K562 (cell line): ENCODE measurements at regions not wholly inside any gene's neighbourhood (a gene's known extent, or its start where the extent isn't known, plus 50 kb on each side); places are given as distances from the start of the nearest gene placed in this dataset.

Source experiments
- ATAC-seq: fragments of 200-7000 bp; cut with Tn5 transposase; 3 replicates; pipeline ENCODE4 v1.9.1; 2020; ENCODE audit warnings: moderate library complexity
- BruUV-seq: library from RNA; stranded (reverse); fragments of 400-500 nt; replicated peaks from 2 replicates; lab custom pipeline; 2021; lab: Mats Ljungman, UMichigan
- CTCF ChIA-PET: fragments of 300-600 bp; formaldehyde crosslinking; extraction: SDS; loops from one replicate; lab custom pipeline; 2021; ENCODE audit warnings: low intra/inter-chr PET ratio; lab: Yijun Ruan, JAX
- POLR2A ChIA-PET: fragments of 300-600, 350-650 bp; sonication (Branson Sonifier 250); formaldehyde crosslinking; extraction: SDS; loops from one replicate; lab custom pipeline; 2021; ENCODE audit warnings: antibody characterized with exemption, inconsistent platforms; lab: Yijun Ruan, JAX
- DNase-seq, 4 experiments: peaks; one replicate each; pipeline versions ENCODE4 v3.0.0 to v3.0.0-alpha.2; 2011 to 2018; ENCODE audit warnings: low spot score in 3 of 4, mixed read lengths in 3 of 4; ENCODE audit errors: extremely low read depth in 1 of 4
- FAIRE-seq: peaks from 2 replicates; lab custom pipeline; 2011; peaks lifted over from hg19 to GRCh38; lab: Jason Lieb, UNC
- H2AFZ ChIP-seq: 2 replicates; pipeline ENCODE4 v1.6.0; 2011; ENCODE audit warnings: low read depth, low read length, control low read depth, inconsistent platforms
- H3K27ac ChIP-seq: fragments of 200-600 bp; 3 replicates; pipeline ENCODE4 v1.8.0; 2011; ENCODE audit warnings: low read depth, mild to moderate bottlenecking, control low read depth, inconsistent platforms, low read length, moderate library complexity, mixed read lengths; ENCODE audit errors: extremely low read depth
- H3K27me3 ChIP-seq, 2 experiments: fragments of 300-600 bp in 1 of 2; 2 replicates in 1 of 2; 3 replicates in 1 of 2; pipeline versions ENCODE4 v1.6.0 to v1.8.0; 2011; ENCODE audit warnings: inconsistent platforms in 2 of 2, low read length in 2 of 2, mild to moderate bottlenecking in 1 of 2, mixed read lengths in 1 of 2, moderate library complexity in 1 of 2; ENCODE audit not compliant: control insufficient read depth in 2 of 2, insufficient read depth in 2 of 2
- H3K36me3 ChIP-seq: fragments of 300-600 bp; 3 replicates; pipeline ENCODE4 v1.8.0; 2011; ENCODE audit warnings: mild to moderate bottlenecking, low read length, inconsistent platforms; ENCODE audit not compliant: control insufficient read depth, insufficient read depth
- H3K4me1 ChIP-seq, 2 experiments: fragments of 200-600 bp in 1 of 2; replicated peaks in 1 of 2; 2 replicates in 1 of 2; 3 replicates in 1 of 2; pipeline versions ENCODE4 v1.5.1 to v1.8.0; 2011; ENCODE audit warnings: inconsistent platforms in 2 of 2, low read length in 2 of 2, mild to moderate bottlenecking in 1 of 2, mixed read lengths in 1 of 2, moderate library complexity in 1 of 2; ENCODE audit not compliant: control insufficient read depth in 2 of 2, insufficient read depth in 2 of 2
- H3K4me2 ChIP-seq: 2 replicates; pipeline ENCODE4 v1.6.1; 2011; ENCODE audit warnings: low read length, control low read depth, inconsistent platforms, mixed read lengths; ENCODE audit not compliant: insufficient read depth
- H3K4me3 ChIP-seq: fragments of 200-600 bp; sonication (generic), shearing (Covaris generic); 2 replicates; pipeline ENCODE4 v1.5.1; 2016; ENCODE audit warnings: control low read depth, inconsistent platforms
- H3K79me2 ChIP-seq: fragments of 200-600 bp; 3 replicates; pipeline ENCODE4 v1.8.0; 2011; ENCODE audit warnings: low read length, inconsistent platforms; ENCODE audit not compliant: control insufficient read depth, insufficient read depth
- H3K9ac ChIP-seq, 2 experiments: 2 replicates each; pipeline versions ENCODE4 v1.6.0 to v1.6.1; 2011; ENCODE audit warnings: low read depth in 2 of 2, low read length in 2 of 2, control low read depth in 1 of 2, inconsistent platforms in 1 of 2, mild to moderate bottlenecking in 1 of 2, mixed read lengths in 1 of 2; ENCODE audit not compliant: insufficient read depth in 1 of 2
- H3K9me1 ChIP-seq: one replicate; pipeline ENCODE4 v1.6.0; 2011; ENCODE audit warnings: inconsistent platforms, mild to moderate bottlenecking, low read length, moderate library complexity; ENCODE audit not compliant: control insufficient read depth, insufficient read depth
- H3K9me3 ChIP-seq: replicated peaks from 2 replicates; pipeline ENCODE4 v1.5.1; 2011; ENCODE audit warnings: low read depth, low read length, inconsistent platforms; ENCODE audit not compliant: control insufficient read depth, insufficient read depth
- H4K20me1 ChIP-seq: replicated peaks from 2 replicates; pipeline ENCODE4 v1.6.1; 2011; ENCODE audit warnings: low read length, inconsistent platforms, mixed read lengths; ENCODE audit not compliant: control insufficient read depth, insufficient read depth
- ADNP ChIP-seq: fragments of 200-800 bp; sonication (Bioruptor generic); IDR thresholded peaks from 2 replicates; pipeline ENCODE4 v1.6.1; 2016; ENCODE audit warnings: missing genetic modification characterization, missing compliant biosample characterization
- ARNT ChIP-seq, 2 experiments: fragments of 450-650 bp; IDR thresholded peaks; 2 replicates each; pipeline ENCODE4 v1.6.1; 2016; ENCODE audit warnings: mild to moderate bottlenecking in 1 of 2
- BRD4 ChIP-seq: fragments of 200-600 bp; sonication (generic); IDR thresholded peaks from 2 replicates; pipeline ENCODE4 v1.6.1; 2017; ENCODE audit warnings: inconsistent platforms
- CBX1 ChIP-seq: sonication (generic); IDR thresholded peaks from 2 replicates; pipeline ENCODE4 v1.6.1; 2016; ENCODE audit warnings: antibody characterized with exemption, low read depth, mild to moderate bottlenecking
- FOXJ3 ChIP-seq: sonication (generic); formaldehyde crosslinking; IDR thresholded peaks from 2 replicates; pipeline ENCODE4 v1.4.0; 2020; ENCODE audit warnings: mild to moderate bottlenecking, missing genetic modification reagents
- GATA2 ChIP-seq: sonication (generic); formaldehyde crosslinking; IDR thresholded peaks from 2 replicates; pipeline ENCODE4 v1.4.0; 2020; ENCODE audit warnings: mild to moderate bottlenecking, missing genetic modification reagents
- MYBL2 ChIP-seq, 2 experiments: fragments of 450-650 bp in 1 of 2; sonication (generic) in 1 of 2; formaldehyde crosslinking in 1 of 2; IDR thresholded peaks; 2 replicates each; pipeline versions ENCODE4 v1.6.1 to v1.8.1; 2017 to 2022; ENCODE audit warnings: borderline replicate concordance in 1 of 2, inconsistent platforms in 1 of 2, low read depth in 1 of 2, mild to moderate bottlenecking in 1 of 2, missing genetic modification reagents in 1 of 2, moderate library complexity in 1 of 2
- POLR2H ChIP-seq: IDR thresholded peaks from 2 replicates; pipeline ENCODE4 v1.6.1; 2016; ENCODE audit warnings: missing genetic modification characterization, low read depth, mild to moderate bottlenecking, control low read depth, missing compliant biosample characterization, moderate library complexity
- RFX7 ChIP-seq: fragments of 250-450 bp; sonication (Bioruptor Pico); IDR thresholded peaks from 2 replicates; pipeline ENCODE4 v1.5.1; 2021; ENCODE audit warnings: mild to moderate bottlenecking
- SRSF9 ChIP-seq: fragments of 200-400 bp; formaldehyde crosslinking; IDR thresholded peaks from 2 replicates; pipeline ENCODE4 v1.6.1; 2017; ENCODE audit warnings: low read depth, low read length, borderline replicate concordance
- TAF1 ChIP-seq: IDR thresholded peaks from 2 replicates; pipeline ENCODE4 v1.6.1; 2011; ENCODE audit warnings: mild to moderate bottlenecking, low read length, moderate library complexity; ENCODE audit not compliant: insufficient read depth, control insufficient read depth, severe bottlenecking; ENCODE audit errors: extremely low read depth
- U2AF2 ChIP-seq: fragments of 200-400 bp; formaldehyde crosslinking; optimal IDR thresholded peaks from 2 replicates; pipeline ENCODE3; 2017; ENCODE audit warnings: low read depth, mild to moderate bottlenecking, low read length
- ZNF140 ChIP-seq: fragments of 250-450 bp; sonication (Bioruptor Pico); IDR thresholded peaks from 2 replicates; pipeline ENCODE4 v1.8.0; 2021; ENCODE audit warnings: moderate library complexity, mild to moderate bottlenecking, inconsistent platforms
- ZNF24 ChIP-seq: fragments of 450-650 bp; IDR thresholded peaks from 2 replicates; pipeline ENCODE4 v1.6.1; 2016
- ZNF778 ChIP-seq: fragments of 450-650 bp; formaldehyde crosslinking; IDR thresholded peaks from 2 replicates; pipeline ENCODE4 v1.4.0; 2020; ENCODE audit warnings: mild to moderate bottlenecking, moderate library complexity
- WGBS: fragments of 100-300 bp; shearing (Covaris generic); methylation state at CpG from one replicate; pipeline ENCODE4 v1.1.6; 2016; ENCODE audit warnings: low coverage, mixed read lengths; ENCODE audit not compliant: insufficient coverage; ENCODE audit errors: missing lambda C conversion rate; 5-methylcytosine and 5-hydroxymethylcytosine counted together
- in situ Hi-C: fragments of 300-500 bp; cut with MboI; formaldehyde crosslinking; loops from 4 replicates; pipeline ENCODE4 v1.15.0; 2018; ENCODE audit warnings: inconsistent platforms, mixed read lengths
- intact Hi-C: fragments of 100-400 bp; cut with micrococcal nuclease; formaldehyde crosslinking; loops from 2 replicates; pipeline ENCODE4 v1.14.2; 2022
- TF ChIP-seq, protein P1 (sequence below), 2 experiments: fragments of 450-650 bp in 1 of 2; sonication (generic) in 1 of 2; formaldehyde crosslinking in 1 of 2; IDR thresholded peaks in 1 of 2; conservative IDR thresholded peaks in 1 of 2; 2 replicates each; pipeline versions ENCODE4 v1.6.1 to v1.8.1; 2016 to 2023; ENCODE audit warnings: mild to moderate bottlenecking in 2 of 2, moderate library complexity in 2 of 2, inconsistent platforms in 1 of 2, missing genetic modification reagents in 1 of 2
- TF ChIP-seq, protein P2 (sequence below): fragments of 450-650 bp; formaldehyde crosslinking; IDR thresholded peaks from 2 replicates; pipeline ENCODE4 v1.4.0; 2022; ENCODE audit warnings: mild to moderate bottlenecking, moderate library complexity
- TF ChIP-seq, protein P3 (sequence below): fragments of 250-450 bp; sonication (Bioruptor Pico); IDR thresholded peaks from 2 replicates; pipeline ENCODE4 v1.4.0; 2020; ENCODE audit warnings: mild to moderate bottlenecking, moderate library complexity

DNA sequence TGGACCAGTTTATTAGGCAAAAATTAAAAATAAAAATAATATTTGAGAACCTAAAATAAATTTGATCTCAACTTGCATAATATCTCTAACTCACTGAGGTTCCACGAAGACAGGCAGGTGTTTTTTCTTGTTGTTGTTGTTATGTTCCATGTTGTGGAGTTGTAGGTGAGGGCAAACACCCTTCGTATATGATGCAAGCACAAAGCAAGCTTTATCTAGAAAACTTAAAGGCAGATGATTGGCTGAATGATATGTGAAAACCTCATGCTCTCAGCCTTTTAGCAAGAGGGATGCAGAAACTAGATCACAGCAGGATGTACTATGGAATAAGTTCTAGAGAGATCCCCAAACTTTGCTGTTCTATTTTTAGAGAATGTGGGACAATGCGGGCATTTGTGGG, 502.7 kb downstream of the ETNK1 start (continued):
- TF ChIP-seq, protein P1, sequence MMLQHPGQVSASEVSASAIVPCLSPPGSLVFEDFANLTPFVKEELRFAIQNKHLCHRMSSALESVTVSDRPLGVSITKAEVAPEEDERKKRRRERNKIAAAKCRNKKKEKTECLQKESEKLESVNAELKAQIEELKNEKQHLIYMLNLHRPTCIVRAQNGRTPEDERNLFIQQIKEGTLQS (IDR thresholded peaks at IDR 0.05), result peak; percentile 19; the same call in 1 of the 2 replicates
- TF ChIP-seq, protein P1 (CRISPR knock-in tag; conservative IDR thresholded peaks at IDR 0.05), result no peak
- TF ChIP-seq BRD4, result no peak
- no peak for TF ChIP-seq FOXJ3 (CRISPR knock-in tag)
- peak; percentile 36 for TF ChIP-seq POLR2H (tag)
- TF ChIP-seq U2AF2, result no peak
- TF ChIP-seq, protein P2, sequence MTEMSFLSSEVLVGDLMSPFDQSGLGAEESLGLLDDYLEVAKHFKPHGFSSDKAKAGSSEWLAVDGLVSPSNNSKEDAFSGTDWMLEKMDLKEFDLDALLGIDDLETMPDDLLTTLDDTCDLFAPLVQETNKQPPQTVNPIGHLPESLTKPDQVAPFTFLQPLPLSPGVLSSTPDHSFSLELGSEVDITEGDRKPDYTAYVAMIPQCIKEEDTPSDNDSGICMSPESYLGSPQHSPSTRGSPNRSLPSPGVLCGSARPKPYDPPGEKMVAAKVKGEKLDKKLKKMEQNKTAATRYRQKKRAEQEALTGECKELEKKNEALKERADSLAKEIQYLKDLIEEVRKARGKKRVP (CRISPR knock-in tag), result peak; percentile 67

DNA sequence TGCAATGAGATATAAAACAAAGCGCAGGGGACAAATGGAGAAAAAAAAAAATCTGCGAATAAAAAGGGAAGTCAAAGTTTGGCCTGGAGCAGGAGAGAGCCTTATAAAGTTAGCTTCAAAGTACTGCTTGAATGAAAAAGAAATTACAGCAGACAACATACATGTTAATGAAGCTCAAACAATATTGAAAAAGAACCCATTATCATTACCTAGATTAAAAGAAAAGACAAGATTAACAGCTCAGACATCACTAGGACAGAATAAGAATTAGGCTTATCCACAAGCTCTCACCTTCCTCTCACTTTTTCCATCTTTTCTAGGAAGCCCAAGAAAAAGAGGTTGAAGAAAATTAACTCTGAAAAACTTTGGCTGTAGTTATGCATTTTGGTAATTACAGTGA, 503.5 kb downstream of the ETNK1 start:
- no peaks in the 10 kb centered on the region for H3K36me3 ChIP-seq
- no peaks in the 10 kb centered on the region for H3K79me2 ChIP-seq
- ChIA-PET POLR2A (interaction anchor here (0.9 to 1.2 kb wide), 2 partner anchors 9 to 11 kb away, joined by 4 to 7 read pairs; no protein-coding TSS in a partner anchor), CTCF (no interaction called here)
- no peaks in the 10 kb centered on the region for H4K20me1 ChIP-seq
- no peak overlapping the region for H3K4me2 ChIP-seq
- no peak overlapping the region for H3K4me3 ChIP-seq
- intact Hi-C loops, result no loop called here
- no peak for ATAC-seq
- H3K4me1 ChIP-seq, result no peaks in the 10 kb centered on the region
- FAIRE-seq, result no peak
- no TSS peak for BruUV-seq
- in situ Hi-C loops, result no loop called here
- H3K27ac ChIP-seq, result no peak overlapping the region
- H3K9me3 ChIP-seq, result no peaks in the 10 kb centered on the region
- no peaks in the 10 kb centered on the region for H3K9me1 ChIP-seq
- no peak overlapping the region for H3K9ac ChIP-seq
- no peak overlapping the region for H2AFZ ChIP-seq
- DNase-seq, result no peak
- no peaks in the 10 kb centered on the region for H3K27me3 ChIP-seq
- 75% methylated on average over 1 of the region's 2 CpGs for WGBS
- TF ChIP-seq TAF1 (no peak), CBX1 (no peak), ZNF24 (no peak), GATA2 (CRISPR knock-in tag) (no peak), SRSF9 (no peak), ZNF140 (CRISPR knock-in tag) (no peak), MYBL2 (IDR thresholded peaks at IDR 0.05; ENCODE audit: low read depth) (no peak), MYBL2 (CRISPR knock-in tag; IDR thresholded peaks at IDR 0.05; ENCODE audit: borderline replicate concordance) (no peak), RFX7 (CRISPR knock-in tag) (no peak), ADNP (tag) (no peak), ZNF778 (CRISPR knock-in tag) (no peak), ARNT (IDR thresholded peaks at IDR 0.05) (no peak)
- TF ChIP-seq, protein P3, sequence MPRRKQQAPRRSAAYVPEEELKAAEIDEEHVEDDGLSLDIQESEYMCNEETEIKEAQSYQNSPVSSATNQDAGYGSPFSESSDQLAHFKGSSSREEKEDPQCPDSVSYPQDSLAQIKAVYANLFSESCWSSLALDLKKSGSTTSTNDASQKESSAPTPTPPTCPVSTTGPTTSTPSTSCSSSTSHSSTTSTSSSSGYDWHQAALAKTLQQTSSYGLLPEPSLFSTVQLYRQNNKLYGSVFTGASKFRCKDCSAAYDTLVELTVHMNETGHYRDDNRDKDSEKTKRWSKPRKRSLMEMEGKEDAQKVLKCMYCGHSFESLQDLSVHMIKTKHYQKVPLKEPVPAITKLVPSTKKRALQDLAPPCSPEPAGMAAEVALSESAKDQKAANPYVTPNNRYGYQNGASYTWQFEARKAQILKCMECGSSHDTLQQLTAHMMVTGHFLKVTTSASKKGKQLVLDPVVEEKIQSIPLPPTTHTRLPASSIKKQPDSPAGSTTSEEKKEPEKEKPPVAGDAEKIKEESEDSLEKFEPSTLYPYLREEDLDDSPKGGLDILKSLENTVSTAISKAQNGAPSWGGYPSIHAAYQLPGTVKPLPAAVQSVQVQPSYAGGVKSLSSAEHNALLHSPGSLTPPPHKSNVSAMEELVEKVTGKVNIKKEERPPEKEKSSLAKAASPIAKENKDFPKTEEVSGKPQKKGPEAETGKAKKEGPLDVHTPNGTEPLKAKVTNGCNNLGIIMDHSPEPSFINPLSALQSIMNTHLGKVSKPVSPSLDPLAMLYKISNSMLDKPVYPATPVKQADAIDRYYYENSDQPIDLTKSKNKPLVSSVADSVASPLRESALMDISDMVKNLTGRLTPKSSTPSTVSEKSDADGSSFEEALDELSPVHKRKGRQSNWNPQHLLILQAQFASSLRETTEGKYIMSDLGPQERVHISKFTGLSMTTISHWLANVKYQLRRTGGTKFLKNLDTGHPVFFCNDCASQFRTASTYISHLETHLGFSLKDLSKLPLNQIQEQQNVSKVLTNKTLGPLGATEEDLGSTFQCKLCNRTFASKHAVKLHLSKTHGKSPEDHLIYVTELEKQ (CRISPR knock-in tag), result no peak
